ENCODE measurements at regions not wholly inside any gene's neighbourhood (a gene's known extent, or its start where the extent isn't known, plus 50 kb on each side); places are given as distances from the start of the nearest gene placed in this dataset.

DNA sequence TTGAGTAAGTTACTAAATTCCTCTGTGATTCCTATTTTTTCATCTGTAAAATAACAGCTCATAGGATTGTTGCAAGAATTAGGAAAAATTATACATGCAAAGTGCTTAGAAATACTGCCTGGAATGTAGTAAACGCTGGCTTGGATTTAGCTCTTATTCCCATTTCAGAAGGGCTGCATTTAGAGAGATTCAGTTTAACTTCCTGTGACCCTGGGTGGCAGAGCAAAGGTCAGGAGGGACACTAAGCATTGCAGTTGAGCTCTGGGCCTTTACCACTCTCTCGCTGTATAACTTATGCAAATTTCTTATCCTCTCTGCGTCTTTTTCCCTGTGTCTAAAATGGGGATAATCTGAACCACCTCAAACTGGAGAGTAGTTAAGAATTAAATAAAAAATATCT is 241.0 kb upstream of the POU3F1 start:
- no peak for TF ChIP-seq CTCF (IDR thresholded peaks at IDR 0.05)
- TF ChIP-seq POLR2AphosphoS5 (IDR thresholded peaks at IDR 0.05): no peak
- no peak for TF ChIP-seq POLR2A (IDR thresholded peaks at IDR 0.05)

Data from breast epithelium (tissue), 3 donors.